Left kidney (tissue), 1 donor: ENCODE measurements at regions not wholly inside any gene's neighbourhood (a gene's known extent, or its start where the extent isn't known, plus 50 kb on each side); places are given as distances from the start of the nearest gene placed in this dataset.
A peak's percentile ranks its signal among the peaks of the same experiment; 100 is the strongest.
"Not testable (repeated sequence)": the region's sequence is repeated elsewhere in the genome, so short reads cannot be mapped to it uniquely, and the experiment has no call there.

Source experiments
- DNase-seq: peaks from one replicate; pipeline ENCODE4 v3.0.0-alpha.2; 2013

DNA sequence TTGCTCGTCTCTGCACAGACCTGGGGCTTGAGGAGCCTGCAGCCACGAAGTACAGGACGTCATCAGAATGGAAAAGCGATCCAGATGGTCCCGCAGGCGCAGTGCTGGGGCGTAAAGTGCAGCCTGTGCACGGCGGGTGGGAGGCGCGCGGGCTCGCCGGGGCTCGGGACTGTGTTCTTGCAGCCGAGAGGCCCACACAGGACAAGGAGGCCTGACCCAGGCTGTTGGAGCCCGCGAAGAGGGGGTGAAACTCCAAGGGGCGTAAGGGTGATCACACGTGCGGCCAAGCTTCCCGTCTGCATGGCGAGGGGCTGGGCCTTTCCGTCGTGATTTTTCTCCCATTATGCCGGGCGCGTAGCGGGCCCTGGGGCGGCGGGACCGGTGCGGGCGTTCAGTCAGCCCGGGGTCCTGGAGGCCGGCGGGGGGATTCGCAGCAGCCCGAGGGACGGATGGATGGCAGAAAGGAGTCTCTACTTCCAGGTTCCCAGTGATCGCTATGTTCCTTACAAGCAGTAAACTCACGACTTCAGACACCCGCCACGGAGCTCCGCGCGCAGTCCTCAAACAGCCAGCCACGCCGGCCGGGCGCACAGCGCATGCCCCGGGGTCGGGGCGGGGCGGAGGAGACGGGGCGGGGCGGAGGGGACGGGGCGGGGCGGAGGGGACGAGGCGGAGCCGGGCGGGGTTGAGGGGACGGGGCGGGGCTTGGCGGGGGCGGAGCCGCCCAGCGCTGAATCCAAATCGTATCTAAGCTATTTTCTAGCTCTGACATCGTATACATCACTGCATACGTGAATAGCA lies 141.0 kb upstream of the KCNJ18 start:
- peak; percentile 84 for DNase-seq

DNA sequence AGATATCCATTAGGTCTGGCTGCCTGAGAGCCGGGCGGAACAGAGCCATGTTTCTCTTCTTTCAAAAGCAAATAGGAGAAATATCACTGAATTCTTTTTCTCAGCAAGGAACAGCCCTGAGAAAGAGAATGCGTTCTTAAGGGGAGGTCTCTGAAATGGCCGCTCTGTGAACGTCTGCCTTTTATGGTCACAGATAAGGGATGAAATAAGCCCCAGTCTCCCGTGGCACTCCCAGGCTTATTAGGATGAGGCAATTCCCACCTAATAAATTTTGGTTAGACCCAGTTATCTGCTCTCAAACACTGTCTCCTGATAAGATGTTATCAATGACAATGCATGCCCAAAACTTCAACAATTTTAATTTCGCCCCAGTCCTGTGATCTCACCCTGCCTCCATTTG lies 133.4 kb upstream of the KCNJ18 start:
- DNase-seq, result not testable (repeated sequence)

DNA sequence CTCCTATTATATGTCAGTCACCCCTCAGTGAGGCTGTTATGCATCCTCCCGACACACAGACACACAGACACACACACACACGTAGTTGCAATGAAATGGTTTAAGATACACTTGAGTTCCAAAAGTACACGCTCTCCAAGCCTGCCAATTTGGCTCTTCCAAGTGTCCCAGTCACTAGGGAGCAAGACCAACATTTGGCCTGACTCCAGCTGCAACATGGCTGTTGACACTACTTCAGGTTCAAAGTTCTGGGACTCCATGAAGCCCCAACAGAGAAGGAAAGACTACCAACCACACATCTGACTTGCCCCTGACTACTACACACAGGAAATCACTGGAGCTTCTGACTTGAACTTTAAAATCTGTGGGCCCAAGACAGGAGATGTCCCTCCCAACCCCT lies 128.1 kb upstream of the KCNJ18 start:
- no peak for DNase-seq

DNA sequence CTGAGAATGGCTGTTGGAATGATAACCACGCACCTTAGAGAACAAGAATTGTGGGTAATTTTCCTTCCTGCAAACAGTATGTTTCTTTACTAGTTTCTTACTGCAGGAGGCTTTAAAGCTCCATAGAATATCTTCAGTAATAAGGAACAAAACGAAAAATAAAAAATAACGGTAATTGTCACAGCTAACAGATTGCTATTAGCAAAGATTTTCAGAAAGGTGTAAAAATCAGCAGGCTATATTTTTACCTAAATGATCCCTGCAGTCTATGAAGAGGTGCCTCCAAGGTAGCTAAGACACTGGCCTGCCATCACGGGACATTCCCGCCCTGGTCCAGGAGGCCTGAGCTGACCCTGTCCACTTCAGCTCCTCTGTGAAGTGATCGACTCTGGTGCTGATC lies 127.6 kb upstream of the KCNJ18 start:
- DNase-seq, result not testable (repeated sequence)

DNA sequence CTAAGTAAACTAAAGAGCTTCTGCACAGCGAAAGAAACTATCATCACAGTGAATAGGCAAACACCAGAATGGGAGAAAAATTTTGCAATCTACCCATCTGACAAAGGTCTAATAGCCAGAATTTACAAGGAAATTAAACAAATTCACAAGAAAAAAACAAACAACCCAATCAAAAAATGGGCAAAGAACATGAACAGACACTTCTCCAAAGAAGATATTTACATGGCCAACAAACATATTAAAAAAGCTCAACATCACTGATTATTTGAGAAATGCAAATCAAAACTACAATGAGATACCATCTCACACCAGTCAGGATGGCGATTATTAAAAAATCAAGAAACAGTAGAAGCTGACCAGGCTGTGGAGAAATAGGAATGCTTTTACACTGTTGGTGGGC lies 121.9 kb upstream of the KCNJ18 start:
- DNase-seq, result not testable (repeated sequence)

DNA sequence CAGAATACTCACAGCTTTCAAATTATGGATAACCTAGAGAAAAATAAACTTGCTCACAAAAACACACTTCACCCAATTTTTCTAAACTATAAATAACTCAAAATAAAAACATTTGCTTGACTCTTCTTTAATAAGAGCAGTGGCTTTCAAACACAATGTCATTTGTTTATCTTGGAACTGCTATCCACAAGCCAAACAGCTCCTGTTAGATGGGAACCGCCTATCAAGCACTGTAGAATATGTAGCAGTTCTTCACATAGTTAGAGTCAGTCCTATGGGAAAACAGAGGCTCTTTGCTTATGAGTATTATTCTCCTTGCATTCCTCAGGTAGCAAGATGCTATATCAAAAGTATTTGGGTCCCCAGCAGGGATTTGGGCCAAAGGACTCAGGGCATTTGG lies 120.2 kb upstream of the KCNJ18 start:
- DNase-seq, result not testable (repeated sequence)

DNA sequence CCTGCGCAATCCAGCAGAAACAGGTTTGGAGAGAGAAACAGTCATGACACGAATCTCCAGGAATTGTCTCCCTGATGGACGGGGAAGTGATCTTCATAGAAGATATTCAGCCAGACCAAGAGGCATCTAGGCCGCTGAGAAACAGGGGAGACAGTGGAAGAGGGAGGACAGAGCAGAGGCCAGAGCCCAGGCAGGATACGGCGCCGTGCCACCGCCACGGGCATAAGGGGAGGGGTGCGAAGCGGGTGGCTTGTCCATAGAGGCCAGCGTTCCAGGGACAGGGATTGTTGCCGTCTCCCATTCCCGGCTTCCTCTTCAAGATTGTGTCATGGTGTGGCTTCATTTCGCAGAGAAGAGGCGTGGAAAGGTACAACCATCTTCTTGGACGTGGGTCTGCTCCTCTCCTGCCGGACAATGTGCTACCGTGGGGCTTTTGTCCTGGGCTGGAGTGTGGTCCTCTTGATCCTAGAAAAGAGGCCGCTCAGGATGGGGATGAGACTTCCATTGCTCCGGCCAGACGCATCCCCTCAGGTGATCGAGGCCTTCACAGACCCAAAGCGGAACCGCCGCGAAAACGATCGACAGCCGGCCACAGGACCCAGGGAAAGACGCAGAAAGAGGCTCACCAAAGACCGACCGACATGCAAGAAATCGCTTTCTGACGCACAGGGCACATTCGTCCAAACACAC lies 118.9 kb upstream of the KCNJ18 start:
- not testable (repeated sequence) for DNase-seq

DNA sequence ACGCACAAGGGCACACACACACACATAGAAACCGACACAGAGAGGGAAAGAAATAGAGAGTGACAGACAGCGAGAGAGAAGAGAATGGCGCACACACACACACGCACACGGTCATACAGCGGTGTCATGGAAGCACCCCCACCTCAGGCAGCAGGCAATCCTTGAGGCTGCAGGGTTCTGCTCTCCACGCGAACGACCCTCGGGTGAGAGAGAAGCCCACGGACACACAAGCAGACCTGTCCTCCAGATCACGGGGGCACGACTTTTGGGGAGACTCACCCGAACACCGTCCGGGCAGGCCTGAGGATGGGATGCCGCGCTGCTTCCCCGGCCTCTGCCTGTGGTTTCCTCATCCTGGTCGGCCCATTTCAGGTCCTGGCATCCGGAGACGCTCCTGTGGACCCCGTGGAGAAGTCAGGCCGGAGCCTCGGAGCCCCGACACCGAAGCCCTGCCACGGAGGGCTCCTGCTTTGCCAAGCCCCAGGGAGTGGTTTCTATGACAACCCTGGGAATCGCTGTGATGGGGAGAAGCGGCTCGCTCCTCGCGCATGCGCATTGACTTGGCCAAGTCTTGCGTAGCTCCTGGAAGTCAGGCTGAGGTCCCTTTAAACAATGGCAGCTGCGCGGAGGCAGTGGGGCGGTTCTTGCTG lies 118.2 kb upstream of the KCNJ18 start:
- DNase-seq, result peak; percentile 57

DNA sequence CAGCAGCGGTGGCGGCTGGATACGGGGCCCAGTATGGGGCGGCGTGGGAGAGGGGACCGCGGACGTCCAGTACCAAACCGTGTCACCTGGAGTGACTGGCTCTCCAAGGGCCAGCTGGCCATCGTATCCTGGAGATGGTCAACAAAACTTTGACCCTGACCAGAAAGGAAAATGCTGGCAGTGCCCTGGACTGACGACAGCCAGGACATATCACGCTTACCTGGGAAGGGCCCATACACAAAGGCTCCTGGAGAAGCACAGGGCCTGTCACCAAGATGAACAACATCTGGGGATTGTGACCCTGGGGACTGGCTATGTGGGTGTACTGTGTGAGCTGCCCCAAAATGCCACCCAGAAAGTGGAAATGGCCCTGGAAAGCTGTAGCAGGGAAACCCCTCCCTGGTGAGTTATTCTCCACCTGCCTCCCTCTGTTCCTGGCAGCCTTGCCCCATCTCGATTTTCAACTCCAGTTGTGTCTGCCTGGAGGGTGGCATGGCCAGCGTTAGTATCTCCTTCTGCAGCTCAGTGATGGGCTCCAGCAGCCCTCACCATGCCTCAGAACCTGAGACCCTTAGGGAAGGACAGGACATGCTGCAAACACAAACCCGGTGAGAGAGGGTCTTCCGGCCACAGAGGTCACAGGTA lies 117.6 kb upstream of the KCNJ18 start:
- not testable (repeated sequence) for DNase-seq

DNA sequence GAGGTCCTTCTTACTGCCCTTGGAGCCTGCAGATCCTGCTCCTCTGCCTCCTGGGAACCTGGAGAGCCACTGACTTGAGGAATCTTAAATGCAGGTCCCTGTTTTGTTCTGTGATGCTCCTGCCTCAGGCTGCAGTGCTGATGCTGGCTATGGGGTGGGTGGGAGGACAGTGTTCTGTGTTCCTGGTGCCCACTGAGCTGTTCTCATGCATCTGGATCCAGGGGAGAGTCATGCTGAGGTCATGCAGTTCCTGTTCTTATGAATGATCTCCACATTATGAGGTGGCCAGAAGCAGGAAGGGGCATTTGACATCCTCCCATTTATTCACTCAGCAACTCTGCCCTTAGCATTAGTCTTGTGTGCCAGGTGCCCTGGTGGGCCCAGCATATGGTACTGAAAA lies 113.5 kb upstream of the KCNJ18 start:
- not testable (repeated sequence) for DNase-seq

DNA sequence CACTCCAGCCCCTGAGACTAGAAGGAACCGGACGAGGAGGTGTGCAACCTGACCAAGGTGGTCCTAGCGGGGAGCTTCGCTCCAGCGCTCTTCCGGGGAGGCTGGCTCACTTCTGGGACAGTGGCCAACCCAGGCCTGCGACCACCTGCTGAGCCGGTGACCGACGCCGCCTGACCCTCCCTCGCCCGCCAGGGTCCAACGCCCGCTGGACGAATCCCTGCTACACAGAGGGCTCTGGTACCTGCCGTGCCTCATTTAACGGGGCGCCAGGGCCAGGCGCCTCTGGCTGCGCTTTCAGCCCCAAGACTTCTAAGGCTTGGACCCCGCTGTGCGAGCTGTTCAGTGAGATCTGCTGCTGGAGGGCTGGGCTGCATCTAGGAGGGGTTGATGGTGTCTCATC lies 99.5 kb upstream of the KCNJ18 start:
- DNase-seq, result no peak

DNA sequence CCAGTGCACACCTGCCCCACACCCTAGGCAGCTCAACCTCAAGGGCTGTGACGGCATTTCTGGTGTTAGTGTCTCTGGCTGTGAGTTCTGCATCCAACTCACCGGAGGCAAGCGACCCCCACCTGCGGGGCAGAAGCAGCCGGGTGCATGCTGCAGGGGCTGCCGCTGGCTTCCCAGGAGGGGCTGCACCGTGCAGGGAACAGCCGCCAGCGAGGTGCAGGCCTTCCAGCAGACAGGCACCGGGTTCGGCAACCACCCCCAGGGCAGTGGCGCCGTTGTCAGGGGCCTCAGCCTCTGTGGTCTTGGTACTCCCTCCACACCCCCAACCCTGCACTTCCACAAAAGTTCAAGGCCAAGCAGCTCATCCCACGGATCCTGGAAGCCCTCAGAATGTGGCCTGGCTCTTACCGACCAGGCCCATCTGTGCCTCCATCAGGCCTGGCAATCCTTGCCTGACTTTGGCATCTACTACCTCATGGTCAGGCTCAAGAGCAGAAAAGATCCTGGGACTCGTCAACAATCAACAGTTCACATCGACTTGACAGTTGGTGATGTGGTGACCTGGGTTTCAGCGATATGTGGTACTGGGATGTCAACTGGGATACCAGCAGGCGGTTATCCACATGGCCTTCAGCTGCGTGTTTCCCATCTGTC lies 98.7 kb upstream of the KCNJ18 start:
- not testable (repeated sequence) for DNase-seq

DNA sequence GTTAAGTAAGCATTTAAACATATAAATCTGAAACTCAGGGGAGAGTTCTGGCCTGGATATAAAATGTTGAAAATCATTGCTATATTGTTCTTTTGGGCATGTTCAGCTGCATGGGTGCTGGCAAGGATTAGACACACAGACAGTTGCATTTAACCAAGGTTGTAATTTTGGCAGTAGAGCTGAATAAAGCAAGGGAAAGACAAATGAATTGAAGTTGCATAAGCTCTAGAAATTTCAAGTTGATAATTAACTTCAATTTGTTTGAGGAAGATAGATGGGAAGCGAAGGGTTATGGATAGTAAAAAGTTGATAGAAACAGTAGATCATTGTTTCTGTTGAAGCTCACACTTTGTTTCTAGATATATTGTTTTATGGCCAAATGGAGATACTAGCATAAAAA lies 97.2 kb upstream of the KCNJ18 start:
- DNase-seq, result no peak

DNA sequence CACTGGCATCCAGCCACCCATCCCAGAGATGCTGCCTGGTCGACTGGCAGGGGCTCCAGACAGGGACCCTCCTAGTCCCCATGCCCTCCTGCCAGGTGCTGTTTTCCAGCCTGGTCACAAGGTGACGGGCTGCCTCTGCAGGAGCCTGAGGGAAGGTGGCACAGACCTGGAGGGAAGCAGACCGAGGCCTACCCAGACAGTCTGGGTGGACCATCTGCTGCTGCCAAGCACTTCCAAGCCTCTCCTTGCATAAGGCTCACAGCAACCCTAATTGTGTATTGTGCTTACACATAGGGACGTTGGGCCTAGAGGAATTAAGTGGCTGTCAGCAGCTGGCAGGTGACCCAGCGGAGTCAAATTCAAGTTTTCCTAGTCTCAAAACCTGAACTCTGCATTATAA lies 90.1 kb upstream of the KCNJ18 start:
- DNase-seq, result no peak

DNA sequence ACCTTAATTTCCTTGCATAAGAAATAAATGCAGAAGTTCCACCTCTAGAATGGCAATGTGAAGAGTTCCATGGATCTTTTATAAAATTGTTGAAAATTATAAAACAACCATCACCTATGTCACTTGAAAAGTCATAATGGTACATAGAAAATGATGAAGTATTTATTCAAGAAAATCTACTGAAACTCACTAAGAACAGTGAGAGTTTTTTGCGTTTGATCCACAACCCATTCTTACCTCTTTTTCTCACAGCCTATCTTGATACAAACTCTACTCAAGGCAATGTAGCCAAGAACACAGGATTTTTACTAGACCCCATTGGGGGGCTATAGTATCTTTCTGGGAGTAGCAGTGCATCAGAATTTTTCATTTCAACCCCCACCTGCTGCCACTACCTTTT lies 89.0 kb upstream of the KCNJ18 start:
- not testable (repeated sequence) for DNase-seq

DNA sequence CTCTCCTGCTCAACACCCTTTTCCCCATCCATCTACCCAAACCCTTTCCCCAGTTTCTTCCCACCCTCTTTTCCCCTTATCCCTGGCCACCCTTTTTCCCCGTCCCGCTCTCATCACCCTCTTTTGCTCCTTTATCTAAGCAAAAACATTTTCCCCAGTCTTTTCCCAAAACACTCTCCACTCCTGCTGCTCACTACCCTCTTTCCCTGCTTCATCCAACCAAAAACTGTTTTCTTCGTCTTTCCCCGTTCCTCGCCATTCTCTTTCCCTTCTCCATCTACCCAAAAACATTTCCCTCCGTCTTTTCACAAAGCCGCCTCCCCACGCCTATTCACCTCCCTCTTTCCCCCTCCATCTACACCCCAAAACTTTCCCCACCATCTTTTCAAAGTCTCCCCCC lies 80.9 kb upstream of the KCNJ18 start:
- DNase-seq, result not testable (repeated sequence)

DNA sequence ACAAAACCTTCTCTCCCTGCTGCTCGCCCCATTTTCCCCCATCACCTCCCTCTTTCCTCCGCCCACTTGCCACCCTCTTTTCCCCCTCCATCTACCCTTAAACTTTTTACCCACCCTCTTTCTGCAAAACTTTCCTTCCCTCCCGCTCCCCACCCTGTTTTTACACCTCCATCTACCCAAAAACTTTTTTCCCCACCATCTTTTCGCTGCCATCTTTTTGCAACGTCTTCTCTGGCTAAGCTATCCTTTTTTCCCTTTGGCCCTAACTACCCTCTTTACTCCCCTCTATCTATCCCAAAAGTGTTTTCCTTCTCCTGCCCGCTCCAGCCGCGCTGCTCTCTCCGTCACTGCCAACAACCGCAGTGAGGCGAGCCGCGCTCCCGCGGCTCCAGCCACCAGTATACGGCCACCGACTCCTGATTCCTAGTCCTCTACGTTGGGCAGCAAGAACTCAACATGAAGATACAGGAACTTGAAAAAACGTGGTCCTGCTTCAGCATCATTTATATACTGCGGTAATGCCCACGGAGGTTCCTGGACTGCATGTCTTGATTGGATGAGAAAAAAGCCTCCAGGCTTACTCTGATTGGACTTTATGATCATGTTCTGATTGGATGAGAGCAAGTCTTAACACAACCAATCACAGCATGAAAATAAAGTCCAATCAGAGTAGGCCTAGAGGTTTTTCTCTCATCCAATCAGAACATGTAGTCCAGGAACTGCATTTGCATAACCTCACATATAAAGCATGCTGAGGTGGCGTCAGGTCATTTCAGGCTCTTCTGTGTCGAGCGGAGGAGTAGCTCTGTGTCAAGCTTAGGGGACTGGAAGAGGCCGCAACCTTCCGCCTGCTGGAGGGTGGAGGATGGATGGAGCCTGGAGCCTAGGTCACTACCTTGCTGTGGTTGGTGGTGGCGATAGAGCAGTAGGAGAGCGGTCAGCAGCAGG lies 79.9 kb upstream of the KCNJ18 start:
- not testable (repeated sequence) for DNase-seq

DNA sequence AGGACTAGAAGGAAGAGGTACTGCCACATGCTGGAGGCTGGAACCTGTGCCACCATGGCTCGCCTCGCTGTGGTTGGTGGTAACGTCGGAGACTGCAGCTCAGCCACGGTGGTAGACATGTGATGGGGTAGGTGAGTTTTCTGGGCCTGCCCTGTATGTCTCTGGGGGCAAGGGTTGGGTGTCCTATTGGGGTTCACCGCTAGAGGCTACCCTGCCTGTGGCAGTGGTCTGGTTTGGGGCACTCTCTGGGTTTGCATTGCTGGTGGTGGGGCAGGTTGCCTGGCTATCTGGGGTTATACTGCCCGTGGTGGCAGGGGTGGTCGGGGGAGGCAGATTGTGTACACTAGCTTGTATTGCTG lies 79.3 kb upstream of the KCNJ18 start:
- DNase-seq, result no peak

DNA sequence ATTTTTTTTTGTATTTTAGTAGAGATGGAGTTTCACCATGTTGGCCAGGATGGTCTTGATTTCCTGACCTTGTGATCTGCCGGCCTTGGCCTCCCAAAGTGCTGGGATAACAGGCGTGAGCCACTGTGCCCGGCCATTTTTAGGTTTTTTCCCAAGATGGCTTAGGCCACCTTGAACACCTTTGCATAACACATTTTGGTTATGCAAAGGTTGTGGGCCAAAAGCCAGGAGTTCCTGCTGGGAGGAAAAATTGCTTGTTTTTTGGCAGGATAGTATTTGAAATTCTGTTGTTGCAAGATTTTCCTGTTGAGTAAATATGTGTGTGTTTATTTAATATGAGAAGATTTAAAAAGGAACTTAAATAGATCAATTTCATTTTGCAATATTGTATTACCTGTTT lies 65.3 kb upstream of the KCNJ18 start:
- not testable (repeated sequence) for DNase-seq
